BLaER1 (cell line): ENCODE measurements at regions not wholly inside any gene's neighbourhood (a gene's known extent, or its start where the extent isn't known, plus 50 kb on each side); places are given as distances from the start of the nearest gene placed in this dataset.
"Not testable (repeated sequence)": the region's sequence is repeated elsewhere in the genome, so short reads cannot be mapped to it uniquely, and the experiment has no call there.

ENCODE experiments used
- H3K27ac ChIP-seq: shearing (Covaris generic); formaldehyde crosslinking; 2 replicates; pipeline ENCODE4 v1.8.1; 2022
- H3K27me3 ChIP-seq: shearing (Covaris generic); formaldehyde crosslinking; 2 replicates; pipeline ENCODE4 v1.8.1; 2022
- H3K36me3 ChIP-seq: shearing (Covaris generic); formaldehyde crosslinking; 2 replicates; pipeline ENCODE4 v1.8.1; 2022
- H3K4me1 ChIP-seq: shearing (Covaris generic); formaldehyde crosslinking; 2 replicates; pipeline ENCODE4 v1.8.1; 2022
- H3K4me2 ChIP-seq: shearing (Covaris generic); formaldehyde crosslinking; 2 replicates; pipeline ENCODE4 v1.8.1; 2022
- H3K4me3 ChIP-seq: shearing (Covaris generic); formaldehyde crosslinking; 2 replicates; pipeline ENCODE4 v1.8.1; 2022
- H3K9ac ChIP-seq: shearing (Covaris generic); formaldehyde crosslinking; 2 replicates; pipeline ENCODE4 v1.8.1; 2022
- H3K9me3 ChIP-seq: shearing (Covaris generic); formaldehyde crosslinking; 2 replicates; pipeline ENCODE4 v1.8.1; 2022
- H4K20me1 ChIP-seq: shearing (Covaris generic); formaldehyde crosslinking; 2 replicates; pipeline ENCODE4 v1.8.1; 2022
- Cebpa-rat ChIP-seq: shearing (Covaris generic); IDR thresholded peaks from 2 replicates; pipeline ENCODE4 v1.8.1; 2022

DNA sequence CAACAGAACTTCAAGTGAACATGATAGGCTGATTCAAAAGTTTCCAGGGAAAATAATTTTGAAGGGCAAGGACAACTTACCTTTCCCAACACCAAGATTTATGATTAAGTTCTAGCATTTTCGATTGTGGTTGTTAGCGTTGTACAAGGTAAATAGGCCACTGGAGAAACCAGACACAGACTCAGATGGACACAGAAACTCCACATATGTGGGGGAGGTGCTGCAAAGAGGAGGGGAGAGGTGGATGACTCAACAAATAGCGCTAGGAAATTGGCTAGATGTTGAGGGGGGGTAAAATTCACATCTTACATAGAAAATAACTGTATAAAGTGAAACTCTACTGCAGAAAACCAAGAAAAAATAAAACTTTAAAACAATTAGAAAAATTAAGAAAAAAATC is 564.4 kb downstream of the MATN1 start:
- no peak overlapping the region for H3K27ac ChIP-seq
- no peaks in the 10 kb centered on the region for H3K36me3 ChIP-seq
- 0 out of 2 replicates have a peak, but pooled peaks cover 4% of the 10 kb centered on the region for H3K9me3 ChIP-seq
- H3K4me1 ChIP-seq = peaks cover 38% of the 10 kb centered on the region
- no peak overlapping the region for H3K9ac ChIP-seq
- no peak for TF ChIP-seq Cebpa-rat
- no peaks in the 10 kb centered on the region for H3K27me3 ChIP-seq
- H3K4me3 ChIP-seq = no peak overlapping the region
- no peak overlapping the region for H3K4me2 ChIP-seq
- no peaks in the 10 kb centered on the region for H4K20me1 ChIP-seq

DNA sequence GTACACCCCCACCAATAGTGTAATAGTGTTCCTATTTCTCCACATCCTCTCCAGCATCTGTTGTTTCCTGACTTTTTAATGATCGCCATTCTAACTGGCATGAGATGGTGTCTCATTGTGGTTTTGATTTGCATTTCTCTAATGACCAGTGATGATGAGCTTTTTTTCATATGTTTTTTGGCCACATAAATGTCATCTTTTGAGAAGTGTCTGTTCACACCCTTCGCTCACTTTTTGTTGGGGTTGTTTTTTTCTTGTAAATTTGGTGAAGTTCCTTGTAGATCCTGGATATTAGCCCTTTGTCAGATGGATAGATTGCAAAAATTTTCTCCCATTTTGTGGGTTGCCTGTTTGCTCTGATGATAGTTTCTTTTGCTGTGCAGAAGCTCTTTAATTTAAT is 567.7 kb downstream of the MATN1 start:
- H3K36me3 ChIP-seq, H3K4me3 ChIP-seq, H3K27ac ChIP-seq, H4K20me1 ChIP-seq, H3K9ac ChIP-seq, H3K4me2 ChIP-seq, H3K27me3 ChIP-seq: not testable (repeated sequence)
- H3K4me1 ChIP-seq = peaks cover 21% of the 10 kb centered on the region
- peaks cover 17% of the 10 kb centered on the region for H3K9me3 ChIP-seq

- H3K36me3 ChIP-seq, H3K27ac ChIP-seq, H3K4me2 ChIP-seq, H3K9ac ChIP-seq, H3K27me3 ChIP-seq, H4K20me1 ChIP-seq, H3K4me3 ChIP-seq: not testable (repeated sequence)
- Histone ChIP-seq H3K9me3 (peaks cover 17% of the 10 kb centered on the region), H3K4me1 (peaks cover 16% of the 10 kb centered on the region)
These were observed 568.1 kb downstream of the MATN1 start for GRCh38 chr1:30155253-30155652.

GRCh38 chr1:30153743-30154449 is 569.5 kb downstream of the MATN1 start:
- Histone ChIP-seq H3K27ac (no peak overlapping the region), H3K4me3 (no peak overlapping the region), H4K20me1 (no peaks in the 10 kb centered on the region), H3K4me1 (peaks cover 5% of the 10 kb centered on the region; the same call in 1 of the 2 replicates), H3K9ac (no peak overlapping the region), H3K27me3 (no peaks in the 10 kb centered on the region), H3K36me3 (no peaks in the 10 kb centered on the region), H3K4me2 (no peak overlapping the region), H3K9me3 (peaks cover 17% of the 10 kb centered on the region)
- TF ChIP-seq Cebpa-rat = no peak

DNA sequence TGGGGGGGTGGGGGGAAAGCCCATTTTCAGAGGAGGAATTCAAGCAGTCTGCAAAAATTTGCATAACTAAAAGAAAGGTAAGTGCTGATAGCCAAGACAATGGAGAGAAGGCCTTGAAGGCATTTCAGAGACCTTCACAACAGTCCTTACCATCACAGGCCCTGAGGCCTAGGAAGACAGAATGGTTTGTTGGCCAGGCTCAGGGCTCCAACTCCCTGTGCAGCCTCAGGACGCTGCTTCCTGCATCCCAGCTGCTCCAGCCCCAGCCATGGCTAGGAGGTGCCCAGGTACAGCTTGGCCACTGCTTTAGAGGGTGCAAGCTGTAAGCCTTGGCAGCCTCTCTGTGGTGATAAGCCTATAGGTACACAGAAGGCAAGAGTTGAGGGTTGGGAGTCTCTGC is 571.6 kb downstream of the MATN1 start:
- no peak for TF ChIP-seq Cebpa-rat
- Histone ChIP-seq H3K27me3 (no peaks in the 10 kb centered on the region), H3K4me1 (peaks cover 7% of the 10 kb centered on the region), H3K4me3 (no peak overlapping the region), H3K27ac (no peak overlapping the region), H3K9me3 (peaks cover 17% of the 10 kb centered on the region), H4K20me1 (no peaks in the 10 kb centered on the region), H3K9ac (no peak overlapping the region), H3K36me3 (no peaks in the 10 kb centered on the region), H3K4me2 (no peak overlapping the region)

GRCh38 chr1:30151119-30151518 is 572.3 kb downstream of the MATN1 start:
- Histone ChIP-seq H3K36me3 (no peaks in the 10 kb centered on the region), H4K20me1 (no peaks in the 10 kb centered on the region), H3K9ac (no peak overlapping the region), H3K4me2 (no peak overlapping the region), H3K27me3 (no peaks in the 10 kb centered on the region), H3K27ac (no peak overlapping the region), H3K4me3 (no peak overlapping the region), H3K4me1 (peaks cover 14% of the 10 kb centered on the region), H3K9me3 (peaks cover 17% of the 10 kb centered on the region)
- TF ChIP-seq Cebpa-rat = no peak

GRCh38 chr1:30149226-30149625 is 574.2 kb downstream of the MATN1 start:
- Histone ChIP-seq H3K4me1 (peaks cover 16% of the 10 kb centered on the region), H3K27me3 (no peaks in the 10 kb centered on the region), H3K4me2 (no peak overlapping the region), H3K9me3 (peaks cover 25% of the 10 kb centered on the region), H3K9ac (no peak overlapping the region), H3K27ac (no peak overlapping the region), H4K20me1 (no peaks in the 10 kb centered on the region), H3K4me3 (no peak overlapping the region), H3K36me3 (no peaks in the 10 kb centered on the region)
- no peak for TF ChIP-seq Cebpa-rat

GRCh38 chr1:30148676-30149075 is 574.7 kb downstream of the MATN1 start:
- no peak for TF ChIP-seq Cebpa-rat

DNA sequence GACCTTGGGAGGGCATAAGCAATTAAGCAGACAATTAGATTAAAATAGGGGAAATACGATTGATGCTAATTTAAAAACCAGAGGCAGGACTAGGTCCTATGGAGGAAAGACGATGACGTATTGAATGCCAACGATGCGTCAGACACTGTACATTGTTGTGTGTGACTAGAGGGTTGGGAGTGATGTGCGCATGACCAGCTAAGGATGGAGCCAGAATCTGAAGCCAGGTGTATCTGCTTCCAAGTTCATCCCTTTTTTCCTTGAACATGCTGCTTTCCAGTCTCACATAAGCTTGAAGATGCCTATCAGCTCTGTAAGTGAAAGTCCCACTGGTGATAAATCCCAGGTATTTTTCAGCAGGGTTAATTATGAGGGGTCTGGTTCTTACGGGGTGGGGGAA is 576.2 kb downstream of the MATN1 start:
- H3K9me3 ChIP-seq = peaks cover 36% of the 10 kb centered on the region
- H3K36me3 ChIP-seq = no peaks in the 10 kb centered on the region
- peaks cover 11% of the 10 kb centered on the region for H3K4me1 ChIP-seq
- H3K27me3 ChIP-seq = no peaks in the 10 kb centered on the region
- no peak overlapping the region for H3K9ac ChIP-seq
- no peak overlapping the region for H3K27ac ChIP-seq
- no peaks in the 10 kb centered on the region for H4K20me1 ChIP-seq
- TF ChIP-seq Cebpa-rat = no peak
- peak overlapping the region; percentile 44; the same call in 1 of the 2 replicates for H3K4me2 ChIP-seq
- no peak overlapping the region for H3K4me3 ChIP-seq

More at GRCh38 chr1:30148676-30149075, 574.7 kb downstream of the MATN1 start:
- Histone ChIP-seq H3K27ac (no peak overlapping the region), H4K20me1 (no peaks in the 10 kb centered on the region), H3K4me3 (no peak overlapping the region), H3K27me3 (no peaks in the 10 kb centered on the region), H3K9me3 (peaks cover 30% of the 10 kb centered on the region), H3K36me3 (no peaks in the 10 kb centered on the region), H3K9ac (no peak overlapping the region), H3K4me1 (peaks cover 12% of the 10 kb centered on the region), H3K4me2 (no peak overlapping the region)

DNA sequence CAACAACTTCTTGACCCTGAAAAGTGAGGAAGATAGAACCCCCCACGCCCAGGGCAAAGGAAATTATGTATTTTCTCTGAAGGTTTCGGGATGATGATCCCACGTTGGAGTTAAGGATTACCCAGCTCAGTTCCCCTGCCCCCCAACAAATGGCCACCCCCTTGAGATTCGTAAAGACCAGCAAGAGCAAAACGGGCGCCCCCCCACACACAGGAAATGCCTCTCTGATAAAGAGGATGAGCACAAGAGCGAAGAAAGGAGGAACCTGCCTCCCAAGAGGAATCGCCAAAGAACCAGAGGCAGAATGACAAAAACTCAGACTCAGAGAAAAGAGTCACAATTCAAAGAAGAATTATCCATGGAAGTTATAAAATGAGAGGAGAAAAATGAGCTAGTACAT is 576.9 kb downstream of the MATN1 start:
- H3K9me3 ChIP-seq = peaks cover 28% of the 10 kb centered on the region
- no peak for TF ChIP-seq Cebpa-rat

More for the DNA sequence above, 576.9 kb downstream of the MATN1 start:
- no peaks in the 10 kb centered on the region for H3K36me3 ChIP-seq
- H3K4me1 ChIP-seq = peaks cover 11% of the 10 kb centered on the region
- no peak overlapping the region for H3K27ac ChIP-seq
- H3K4me3 ChIP-seq = no peak overlapping the region
- no peaks in the 10 kb centered on the region for H3K27me3 ChIP-seq
- H4K20me1 ChIP-seq = no peaks in the 10 kb centered on the region
- peak overlapping the region; percentile 44 for H3K4me2 ChIP-seq
- no peak overlapping the region for H3K9ac ChIP-seq
